K562 (cell line): ENCODE measurements at regions not wholly inside any gene's neighbourhood (a gene's known extent, or its start where the extent isn't known, plus 50 kb on each side); places are given as distances from the start of the nearest gene placed in this dataset.

Experiments
- ATAC-seq: fragments of 200-7000 bp; cut with Tn5 transposase; 3 replicates; pipeline ENCODE4 v1.9.1; 2020; ENCODE audit warnings: moderate library complexity
- BruUV-seq: library from RNA; stranded (reverse); fragments of 400-500 nt; replicated peaks from 2 replicates; lab custom pipeline; 2021; lab: Mats Ljungman, UMichigan
- CTCF ChIA-PET: fragments of 300-600 bp; formaldehyde crosslinking; extraction: SDS; loops from one replicate; lab custom pipeline; 2021; ENCODE audit warnings: low intra/inter-chr PET ratio; lab: Yijun Ruan, JAX
- POLR2A ChIA-PET: fragments of 300-600, 350-650 bp; sonication (Branson Sonifier 250); formaldehyde crosslinking; extraction: SDS; loops from one replicate; lab custom pipeline; 2021; ENCODE audit warnings: antibody characterized with exemption, inconsistent platforms; lab: Yijun Ruan, JAX
- DNase-seq, 4 experiments: peaks; one replicate each; pipeline versions ENCODE4 v3.0.0 to v3.0.0-alpha.2; 2011 to 2018; ENCODE audit warnings: low spot score in 3 of 4, mixed read lengths in 3 of 4; ENCODE audit errors: extremely low read depth in 1 of 4
- FAIRE-seq: peaks from 2 replicates; lab custom pipeline; 2011; peaks lifted over from hg19 to GRCh38; lab: Jason Lieb, UNC
- H2AFZ ChIP-seq: 2 replicates; pipeline ENCODE4 v1.6.0; 2011; ENCODE audit warnings: low read depth, low read length, control low read depth, inconsistent platforms
- H3K27ac ChIP-seq: fragments of 200-600 bp; 3 replicates; pipeline ENCODE4 v1.8.0; 2011; ENCODE audit warnings: low read depth, mild to moderate bottlenecking, control low read depth, inconsistent platforms, low read length, moderate library complexity, mixed read lengths; ENCODE audit errors: extremely low read depth
- H3K27me3 ChIP-seq, 2 experiments: fragments of 300-600 bp in 1 of 2; 2 replicates in 1 of 2; 3 replicates in 1 of 2; pipeline versions ENCODE4 v1.6.0 to v1.8.0; 2011; ENCODE audit warnings: inconsistent platforms in 2 of 2, low read length in 2 of 2, mild to moderate bottlenecking in 1 of 2, mixed read lengths in 1 of 2, moderate library complexity in 1 of 2; ENCODE audit not compliant: control insufficient read depth in 2 of 2, insufficient read depth in 2 of 2
- H3K36me3 ChIP-seq: fragments of 300-600 bp; 3 replicates; pipeline ENCODE4 v1.8.0; 2011; ENCODE audit warnings: mild to moderate bottlenecking, low read length, inconsistent platforms; ENCODE audit not compliant: control insufficient read depth, insufficient read depth
- H3K4me1 ChIP-seq, 2 experiments: fragments of 200-600 bp in 1 of 2; replicated peaks in 1 of 2; 2 replicates in 1 of 2; 3 replicates in 1 of 2; pipeline versions ENCODE4 v1.5.1 to v1.8.0; 2011; ENCODE audit warnings: inconsistent platforms in 2 of 2, low read length in 2 of 2, mild to moderate bottlenecking in 1 of 2, mixed read lengths in 1 of 2, moderate library complexity in 1 of 2; ENCODE audit not compliant: control insufficient read depth in 2 of 2, insufficient read depth in 2 of 2
- H3K4me2 ChIP-seq: 2 replicates; pipeline ENCODE4 v1.6.1; 2011; ENCODE audit warnings: low read length, control low read depth, inconsistent platforms, mixed read lengths; ENCODE audit not compliant: insufficient read depth
- H3K4me3 ChIP-seq: fragments of 200-600 bp; sonication (generic), shearing (Covaris generic); 2 replicates; pipeline ENCODE4 v1.5.1; 2016; ENCODE audit warnings: control low read depth, inconsistent platforms
- H3K79me2 ChIP-seq: fragments of 200-600 bp; 3 replicates; pipeline ENCODE4 v1.8.0; 2011; ENCODE audit warnings: low read length, inconsistent platforms; ENCODE audit not compliant: control insufficient read depth, insufficient read depth
- H3K9ac ChIP-seq, 2 experiments: 2 replicates each; pipeline versions ENCODE4 v1.6.0 to v1.6.1; 2011; ENCODE audit warnings: low read depth in 2 of 2, low read length in 2 of 2, control low read depth in 1 of 2, inconsistent platforms in 1 of 2, mild to moderate bottlenecking in 1 of 2, mixed read lengths in 1 of 2; ENCODE audit not compliant: insufficient read depth in 1 of 2
- H3K9me1 ChIP-seq: one replicate; pipeline ENCODE4 v1.6.0; 2011; ENCODE audit warnings: inconsistent platforms, mild to moderate bottlenecking, low read length, moderate library complexity; ENCODE audit not compliant: control insufficient read depth, insufficient read depth
- H3K9me3 ChIP-seq: replicated peaks from 2 replicates; pipeline ENCODE4 v1.5.1; 2011; ENCODE audit warnings: low read depth, low read length, inconsistent platforms; ENCODE audit not compliant: control insufficient read depth, insufficient read depth
- H4K20me1 ChIP-seq: replicated peaks from 2 replicates; pipeline ENCODE4 v1.6.1; 2011; ENCODE audit warnings: low read length, inconsistent platforms, mixed read lengths; ENCODE audit not compliant: control insufficient read depth, insufficient read depth
- BRF1 ChIP-seq: IDR thresholded peaks from 3 replicates; pipeline ENCODE4 v1.6.1; 2011; ENCODE audit warnings: borderline replicate concordance, mild to moderate bottlenecking; ENCODE audit not compliant: insufficient read length; ENCODE audit errors: extremely low read depth
- CBX3 ChIP-seq, 2 experiments: IDR thresholded peaks; 1 replicate in 1 of 2; 2 replicates in 1 of 2; pipeline ENCODE4 v1.6.1; 2012; ENCODE audit warnings: inconsistent platforms in 2 of 2, low read length in 2 of 2, borderline replicate concordance in 1 of 2, control low read depth in 1 of 2
- CHCHD3 ChIP-seq: fragments of 250-450 bp; sonication (Bioruptor Pico); IDR thresholded peaks from 2 replicates; pipeline ENCODE4 v2.1.2; 2022; ENCODE audit warnings: mild to moderate bottlenecking
- GATAD2A ChIP-seq: fragments of 450-650 bp; IDR thresholded peaks from 2 replicates; pipeline ENCODE4 v1.6.1; 2017
- GATAD2B ChIP-seq: fragments of 450-650 bp; IDR thresholded peaks from 2 replicates; pipeline ENCODE4 v1.6.1; 2017; ENCODE audit warnings: mild to moderate bottlenecking, borderline replicate concordance
- MTA3 ChIP-seq: fragments of 450-650 bp; formaldehyde crosslinking; IDR thresholded peaks from 2 replicates; pipeline ENCODE4 v1.6.1; 2017; ENCODE audit warnings: mild to moderate bottlenecking, borderline replicate concordance
- NFATC3 ChIP-seq: fragments of 450-650 bp; IDR thresholded peaks from 2 replicates; pipeline ENCODE4 v1.6.1; 2017; ENCODE audit warnings: mild to moderate bottlenecking
- RBM25 ChIP-seq: fragments of 200-400 bp; formaldehyde crosslinking; IDR thresholded peaks from 2 replicates; pipeline ENCODE4 v1.6.1; 2018; ENCODE audit warnings: low read length, low read depth, moderate library complexity; ENCODE audit not compliant: severe bottlenecking
- SETDB1 ChIP-seq: IDR thresholded peaks from one replicate; pipeline ENCODE4 v1.6.1; 2012; ENCODE audit warnings: low read length, control low read depth, inconsistent platforms
- ZKSCAN3 ChIP-seq: fragments of 250-450 bp; sonication (Bioruptor Pico); IDR thresholded peaks from 2 replicates; pipeline ENCODE4 v1.4.0; 2020
- ZNF311 ChIP-seq: fragments of 250-450 bp; sonication (Bioruptor Pico); IDR thresholded peaks from 2 replicates; pipeline ENCODE4 v1.4.0; 2020; ENCODE audit warnings: mild to moderate bottlenecking, moderate library complexity
- ZNF785 ChIP-seq: fragments of 250-450 bp; sonication (Bioruptor Pico); IDR thresholded peaks from 2 replicates; pipeline ENCODE4 v1.4.0; 2020; ENCODE audit warnings: mild to moderate bottlenecking
- WGBS: fragments of 100-300 bp; shearing (Covaris generic); methylation state at CpG from one replicate; pipeline ENCODE4 v1.1.6; 2016; ENCODE audit warnings: low coverage, mixed read lengths; ENCODE audit not compliant: insufficient coverage; ENCODE audit errors: missing lambda C conversion rate; 5-methylcytosine and 5-hydroxymethylcytosine counted together
- in situ Hi-C: fragments of 300-500 bp; cut with MboI; formaldehyde crosslinking; loops from 4 replicates; pipeline ENCODE4 v1.15.0; 2018; ENCODE audit warnings: inconsistent platforms, mixed read lengths
- intact Hi-C: fragments of 100-400 bp; cut with micrococcal nuclease; formaldehyde crosslinking; loops from 2 replicates; pipeline ENCODE4 v1.14.2; 2022
- TF ChIP-seq, protein P1 (sequence below): fragments of 450-650 bp; formaldehyde crosslinking; IDR thresholded peaks from 2 replicates; pipeline ENCODE4 v1.4.0; 2020; ENCODE audit warnings: mild to moderate bottlenecking
- TF ChIP-seq, protein P2 (sequence below): fragments of 250-450 bp; sonication (Bioruptor Pico); IDR thresholded peaks from 2 replicates; pipeline ENCODE4 v1.5.0; 2022; ENCODE audit warnings: mild to moderate bottlenecking
- TF ChIP-seq, protein P3 (sequence below), 2 experiments: fragments of 250-450 bp in 1 of 2; fragments of 450-650 bp in 1 of 2; sonication (Bioruptor Pico) in 1 of 2; IDR thresholded peaks; 2 replicates each; pipeline versions ENCODE4 v1.6.1 to v1.8.0; 2016 to 2021; ENCODE audit warnings: mild to moderate bottlenecking in 2 of 2, moderate library complexity in 2 of 2, missing compliant biosample characterization in 1 of 2, missing genetic modification characterization in 1 of 2
- TF ChIP-seq, protein P4 (sequence below): fragments of 450-650 bp; formaldehyde crosslinking; IDR thresholded peaks from 2 replicates; pipeline ENCODE4 v1.4.0; 2020; ENCODE audit warnings: mild to moderate bottlenecking, moderate library complexity

DNA sequence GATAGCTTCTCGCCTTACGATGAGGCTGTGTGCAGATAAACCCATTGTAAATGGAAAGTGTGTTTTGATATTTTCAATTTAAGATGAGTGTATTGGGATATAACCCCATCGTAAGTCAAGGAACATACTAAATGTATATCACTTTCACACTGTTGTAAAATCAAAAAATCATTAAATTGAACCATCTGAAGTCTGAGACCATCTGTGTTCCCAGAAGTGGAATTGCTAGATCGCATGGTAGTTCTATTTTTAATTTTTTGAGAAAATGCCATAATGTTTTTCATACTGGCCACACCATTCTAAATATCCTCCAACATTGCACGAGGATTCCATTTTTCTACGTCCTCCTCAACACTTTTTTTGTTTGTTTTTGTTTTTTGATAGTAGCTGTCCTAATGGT lies 209.1 kb upstream of the MTPN start:
- Histone ChIP-seq H3K27me3 (no peaks in the 10 kb centered on the region), H3K9ac (no peak overlapping the region), H2AFZ (no peak overlapping the region), H3K27ac (no peak overlapping the region), H3K4me2 (no peak overlapping the region), H4K20me1 (no peaks in the 10 kb centered on the region), H3K9me1 (no peaks in the 10 kb centered on the region), H3K4me1 (no peaks in the 10 kb centered on the region), H3K4me3 (no peak overlapping the region), H3K79me2 (peaks cover 2% of the 10 kb centered on the region; the same call in 1 of the 3 replicates), H3K36me3 (0 out of 3 replicates have a peak, but pooled peaks cover 4% of the 10 kb centered on the region), H3K9me3 (no peaks in the 10 kb centered on the region)
- no TSS peak for BruUV-seq
- TF ChIP-seq SETDB1: no peak
- TF ChIP-seq ZNF311 (CRISPR knock-in tag): no peak
- TF ChIP-seq, protein P1, sequence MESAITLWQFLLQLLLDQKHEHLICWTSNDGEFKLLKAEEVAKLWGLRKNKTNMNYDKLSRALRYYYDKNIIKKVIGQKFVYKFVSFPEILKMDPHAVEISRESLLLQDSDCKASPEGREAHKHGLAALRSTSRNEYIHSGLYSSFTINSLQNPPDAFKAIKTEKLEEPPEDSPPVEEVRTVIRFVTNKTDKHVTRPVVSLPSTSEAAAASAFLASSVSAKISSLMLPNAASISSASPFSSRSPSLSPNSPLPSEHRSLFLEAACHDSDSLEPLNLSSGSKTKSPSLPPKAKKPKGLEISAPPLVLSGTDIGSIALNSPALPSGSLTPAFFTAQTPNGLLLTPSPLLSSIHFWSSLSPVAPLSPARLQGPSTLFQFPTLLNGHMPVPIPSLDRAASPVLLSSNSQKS: no peak
- TF ChIP-seq, protein P2, sequence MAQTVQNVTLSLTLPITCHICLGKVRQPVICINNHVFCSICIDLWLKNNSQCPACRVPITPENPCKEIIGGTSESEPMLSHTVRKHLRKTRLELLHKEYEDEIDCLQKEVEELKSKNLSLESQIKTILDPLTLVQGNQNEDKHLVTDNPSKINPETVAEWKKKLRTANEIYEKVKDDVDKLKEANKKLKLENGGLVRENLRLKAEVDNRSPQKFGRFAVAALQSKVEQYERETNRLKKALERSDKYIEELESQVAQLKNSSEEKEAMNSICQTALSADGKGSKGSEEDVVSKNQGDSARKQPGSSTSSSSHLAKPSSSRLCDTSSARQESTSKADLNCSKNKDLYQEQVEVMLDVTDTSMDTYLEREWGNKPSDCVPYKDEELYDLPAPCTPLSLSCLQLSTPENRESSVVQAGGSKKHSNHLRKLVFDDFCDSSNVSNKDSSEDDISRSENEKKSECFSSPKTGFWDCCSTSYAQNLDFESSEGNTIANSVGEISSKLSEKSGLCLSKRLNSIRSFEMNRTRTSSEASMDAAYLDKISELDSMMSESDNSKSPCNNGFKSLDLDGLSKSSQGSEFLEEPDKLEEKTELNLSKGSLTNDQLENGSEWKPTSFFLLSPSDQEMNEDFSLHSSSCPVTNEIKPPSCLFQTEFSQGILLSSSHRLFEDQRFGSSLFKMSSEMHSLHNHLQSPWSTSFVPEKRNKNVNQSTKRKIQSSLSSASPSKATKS (CRISPR knock-in tag): no peak
- no peak for TF ChIP-seq NFATC3
- TF ChIP-seq, protein P3, sequence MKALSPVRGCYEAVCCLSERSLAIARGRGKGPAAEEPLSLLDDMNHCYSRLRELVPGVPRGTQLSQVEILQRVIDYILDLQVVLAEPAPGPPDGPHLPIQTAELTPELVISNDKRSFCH (CRISPR knock-in tag; IDR thresholded peaks at IDR 0.05): no peak
- TF ChIP-seq, protein P3 (tag; IDR thresholded peaks at IDR 0.05): no peak
- no peak for TF ChIP-seq ZNF785 (CRISPR knock-in tag)
- TF ChIP-seq, protein P4, sequence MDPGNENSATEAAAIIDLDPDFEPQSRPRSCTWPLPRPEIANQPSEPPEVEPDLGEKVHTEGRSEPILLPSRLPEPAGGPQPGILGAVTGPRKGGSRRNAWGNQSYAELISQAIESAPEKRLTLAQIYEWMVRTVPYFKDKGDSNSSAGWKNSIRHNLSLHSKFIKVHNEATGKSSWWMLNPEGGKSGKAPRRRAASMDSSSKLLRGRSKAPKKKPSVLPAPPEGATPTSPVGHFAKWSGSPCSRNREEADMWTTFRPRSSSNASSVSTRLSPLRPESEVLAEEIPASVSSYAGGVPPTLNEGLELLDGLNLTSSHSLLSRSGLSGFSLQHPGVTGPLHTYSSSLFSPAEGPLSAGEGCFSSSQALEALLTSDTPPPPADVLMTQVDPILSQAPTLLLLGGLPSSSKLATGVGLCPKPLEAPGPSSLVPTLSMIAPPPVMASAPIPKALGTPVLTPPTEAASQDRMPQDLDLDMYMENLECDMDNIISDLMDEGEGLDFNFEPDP (CRISPR knock-in tag): no peak
- TF ChIP-seq GATAD2A: no peak
- TF ChIP-seq MTA3: no peak
- no peak for TF ChIP-seq GATAD2B
- TF ChIP-seq CHCHD3 (CRISPR knock-in tag): no peak
- no peak for TF ChIP-seq CBX3 (IDR thresholded peaks at IDR 0.05; ENCODE audit: borderline replicate concordance in 1 of 2, low read length in 2 of 2)
- no peak for TF ChIP-seq ZKSCAN3 (CRISPR knock-in tag)
- TF ChIP-seq BRF1: no peak
- TF ChIP-seq RBM25: no peak
- intact Hi-C loops (loop anchor here (10.0 kb wide), 1 partner anchor 381 kb away; no protein-coding TSS in a partner anchor), in situ Hi-C loops (no loop called here)
- FAIRE-seq (no peak), DNase-seq (no peak), ATAC-seq (no peak)
- 51% methylated on average over 6 of the region's 6 CpGs for WGBS
- CTCF ChIA-PET: no interaction called here
- POLR2A ChIA-PET: no interaction called here
